LNCAP (cell line): ENCODE measurements at regions not wholly inside any gene's neighbourhood (a gene's known extent, or its start where the extent isn't known, plus 50 kb on each side); places are given as distances from the start of the nearest gene placed in this dataset.

Source experiments
- TF ChIP-seq, protein P1 (sequence below): fragments of 450-650 bp; IDR thresholded peaks from 2 replicates; pipeline ENCODE4 v1.5.1; 2017; ENCODE audit warnings: mild to moderate bottlenecking

DNA sequence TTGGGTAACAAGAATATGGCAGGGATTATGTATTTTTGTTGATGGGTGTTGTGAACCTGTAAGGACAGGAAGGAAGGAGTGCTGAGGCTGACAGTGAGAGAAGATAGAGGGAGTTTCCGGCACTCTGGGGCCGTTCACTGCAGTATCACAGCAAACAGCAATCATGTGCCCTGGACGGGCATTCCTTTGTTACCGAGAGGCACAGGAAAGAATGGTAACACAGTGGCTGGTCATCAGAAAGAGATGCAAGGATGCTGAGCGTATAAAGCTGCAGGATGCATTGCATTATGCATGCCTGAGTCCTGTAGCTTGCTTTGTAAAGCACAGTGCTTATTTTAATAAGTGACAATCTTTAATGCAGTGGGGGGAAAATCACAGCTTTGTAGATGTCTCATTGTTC is 286.8 kb downstream of the RPS24 start:
- TF ChIP-seq, protein P1, sequence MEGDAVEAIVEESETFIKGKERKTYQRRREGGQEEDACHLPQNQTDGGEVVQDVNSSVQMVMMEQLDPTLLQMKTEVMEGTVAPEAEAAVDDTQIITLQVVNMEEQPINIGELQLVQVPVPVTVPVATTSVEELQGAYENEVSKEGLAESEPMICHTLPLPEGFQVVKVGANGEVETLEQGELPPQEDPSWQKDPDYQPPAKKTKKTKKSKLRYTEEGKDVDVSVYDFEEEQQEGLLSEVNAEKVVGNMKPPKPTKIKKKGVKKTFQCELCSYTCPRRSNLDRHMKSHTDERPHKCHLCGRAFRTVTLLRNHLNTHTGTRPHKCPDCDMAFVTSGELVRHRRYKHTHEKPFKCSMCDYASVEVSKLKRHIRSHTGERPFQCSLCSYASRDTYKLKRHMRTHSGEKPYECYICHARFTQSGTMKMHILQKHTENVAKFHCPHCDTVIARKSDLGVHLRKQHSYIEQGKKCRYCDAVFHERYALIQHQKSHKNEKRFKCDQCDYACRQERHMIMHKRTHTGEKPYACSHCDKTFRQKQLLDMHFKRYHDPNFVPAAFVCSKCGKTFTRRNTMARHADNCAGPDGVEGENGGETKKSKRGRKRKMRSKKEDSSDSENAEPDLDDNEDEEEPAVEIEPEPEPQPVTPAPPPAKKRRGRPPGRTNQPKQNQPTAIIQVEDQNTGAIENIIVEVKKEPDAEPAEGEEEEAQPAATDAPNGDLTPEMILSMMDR, result no peak

DNA sequence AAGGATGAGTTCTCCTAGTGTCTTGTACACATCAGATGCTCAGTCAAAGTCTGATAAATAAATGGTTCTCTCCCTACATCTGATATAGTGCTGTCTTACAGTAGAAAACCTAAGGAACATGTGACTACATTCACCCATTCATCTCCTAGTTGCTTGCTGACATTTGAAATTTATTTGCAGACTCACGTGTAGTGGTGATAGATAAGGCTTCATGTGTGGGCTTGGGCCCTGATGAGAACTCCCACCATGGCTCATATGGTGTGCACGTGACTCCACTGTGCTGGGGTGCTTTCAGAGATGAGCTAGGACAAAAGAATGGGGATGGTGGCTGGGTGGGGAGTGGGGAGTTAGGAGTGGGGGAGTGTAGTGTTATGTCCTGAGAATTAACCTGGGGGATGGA is 287.3 kb downstream of the RPS24 start:
- TF ChIP-seq, protein P1, result no peak

DNA sequence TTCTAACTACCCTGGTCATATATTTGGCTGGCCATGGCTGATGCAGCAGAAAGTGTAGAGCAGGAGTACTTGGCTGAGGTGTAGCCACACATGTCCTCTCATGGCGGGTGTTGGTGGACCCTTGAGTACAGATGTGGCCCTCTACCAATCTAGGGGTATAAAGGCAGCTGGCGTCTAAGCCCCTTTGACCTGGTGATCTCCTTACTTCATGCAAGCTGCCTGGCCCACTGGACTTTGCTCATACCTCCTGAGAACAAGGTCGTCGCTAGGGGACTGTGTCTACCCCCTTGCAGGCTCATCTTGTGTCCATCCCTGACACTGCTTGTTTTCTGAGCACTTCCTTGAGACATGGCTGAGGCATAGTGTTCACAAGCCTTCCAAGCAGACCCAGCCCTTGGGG is 287.8 kb downstream of the RPS24 start:
- TF ChIP-seq, protein P1, result no peak

DNA sequence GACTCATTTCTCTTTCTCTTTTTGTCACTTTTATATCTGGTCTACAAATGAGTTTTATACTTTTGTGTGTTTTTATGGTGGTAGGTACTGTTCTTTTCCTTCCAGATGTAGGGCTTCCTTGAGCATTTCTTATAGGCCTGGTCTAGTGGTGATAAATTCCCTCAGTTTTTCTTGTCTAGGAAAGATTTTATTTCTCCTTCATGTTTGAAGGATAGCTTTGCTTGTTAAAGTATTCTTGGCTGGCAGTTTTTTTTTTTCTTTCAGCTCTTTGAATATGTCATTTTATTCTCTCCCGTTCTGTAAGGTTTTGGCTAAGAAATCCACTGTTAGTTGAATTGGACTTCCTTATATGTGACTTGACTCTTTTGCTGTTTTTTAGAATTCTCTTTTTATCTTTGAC is 292.7 kb downstream of the RPS24 start:
- TF ChIP-seq, protein P1, result no peak

DNA sequence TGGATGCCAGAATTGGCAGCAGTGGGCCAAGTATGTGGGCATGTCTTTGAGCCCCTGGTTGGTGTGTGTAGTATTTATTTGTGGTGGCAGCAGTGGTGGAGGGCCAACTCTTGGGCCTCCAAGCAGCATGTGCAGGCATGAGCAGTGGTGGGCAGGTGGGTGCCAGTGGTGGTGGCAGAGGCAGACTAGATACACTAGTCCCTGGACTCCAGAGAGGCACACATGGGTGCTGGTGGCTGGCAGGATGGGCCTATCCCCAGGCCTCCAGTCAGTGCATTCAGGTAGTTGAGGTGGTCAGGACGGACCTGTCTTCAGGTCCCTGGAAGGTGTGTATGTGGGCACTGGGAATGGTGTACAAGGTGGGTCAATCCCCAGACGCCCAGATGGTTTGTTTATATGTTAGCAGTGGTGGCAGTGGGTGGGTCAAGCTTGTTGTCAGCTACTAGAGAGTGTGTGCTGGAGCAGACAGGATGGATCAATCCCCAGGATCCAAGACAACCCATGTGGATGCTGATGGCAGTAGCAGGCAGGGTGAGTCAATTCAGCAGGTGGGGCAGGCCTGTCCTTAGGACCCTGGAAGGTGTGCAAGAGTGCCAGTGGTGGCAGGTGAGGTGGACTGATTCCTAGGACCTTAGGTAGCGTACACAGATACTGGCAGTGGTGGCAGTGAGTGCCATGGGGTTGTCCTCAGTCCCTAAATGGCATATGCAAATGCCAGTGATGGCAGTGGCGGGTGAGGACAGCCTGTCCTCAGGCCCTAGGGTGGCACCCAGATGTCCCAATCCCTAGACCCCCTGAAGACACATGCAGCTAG is 294.3 kb downstream of the RPS24 start:
- TF ChIP-seq, protein P1, result no peak

DNA sequence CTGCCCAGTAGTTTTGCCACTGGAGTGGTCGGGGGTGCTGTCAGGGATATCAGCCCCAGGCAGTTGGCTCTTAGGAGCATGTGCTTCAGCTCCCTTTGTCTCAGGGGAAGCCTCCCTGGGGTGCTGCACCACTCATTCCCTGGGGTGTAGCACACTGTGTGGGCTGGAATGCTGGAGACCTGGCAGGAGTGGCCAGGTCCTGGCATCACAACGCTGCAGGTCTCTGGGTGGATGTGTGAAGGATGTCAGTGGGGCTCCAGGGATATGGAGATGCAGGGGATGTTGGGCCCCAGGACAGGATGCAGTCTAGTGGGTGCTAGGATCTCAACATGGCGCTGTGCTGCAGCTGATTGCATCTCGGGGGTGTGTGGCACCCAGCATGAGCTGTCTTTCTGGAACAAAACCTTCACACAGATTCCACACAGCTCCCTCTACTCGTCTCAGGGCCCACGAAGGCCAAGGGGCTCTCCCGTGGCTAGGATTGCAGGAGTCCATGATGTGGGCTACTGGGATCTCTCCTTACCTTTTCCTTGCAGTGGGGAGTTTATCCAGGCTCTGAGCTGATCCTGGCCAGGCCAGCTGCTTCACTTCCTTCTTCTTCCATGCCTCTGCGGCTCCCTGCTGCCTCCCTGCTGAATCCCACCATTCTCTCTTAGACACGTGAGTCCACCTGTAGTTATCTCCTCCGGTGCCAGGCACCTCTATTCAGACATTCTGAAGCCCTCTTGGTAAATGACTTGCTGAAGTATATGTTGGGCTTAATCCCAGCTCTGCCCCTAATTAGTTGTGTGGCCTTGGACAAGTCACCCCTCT is 295.1 kb downstream of the RPS24 start:
- TF ChIP-seq, protein P1, result no peak

DNA sequence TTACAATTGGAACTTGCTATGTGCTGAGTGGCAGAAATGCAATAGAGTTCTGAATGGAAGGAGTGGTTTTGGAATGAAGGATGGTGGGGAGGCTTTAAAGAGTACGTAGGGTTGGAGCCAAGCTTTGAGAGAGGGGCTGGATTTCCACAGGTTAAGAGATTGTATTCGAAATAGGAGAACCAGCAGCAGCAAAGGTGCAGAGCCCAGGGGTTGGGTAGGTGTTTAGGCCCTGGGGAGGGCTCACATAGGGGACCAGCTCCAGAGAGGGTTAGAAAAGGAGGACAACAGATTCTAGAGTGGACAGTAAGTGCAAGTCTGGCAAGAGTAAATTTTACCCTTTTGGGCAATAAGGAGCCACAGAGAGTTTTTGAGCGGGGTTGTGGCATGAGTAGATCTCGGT is 297.2 kb downstream of the RPS24 start:
- TF ChIP-seq, protein P1, result no peak
